Amygdala (tissue), 56 donors: ENCODE measurements at regions not wholly inside any gene's neighbourhood (a gene's known extent, or its start where the extent isn't known, plus 50 kb on each side); places are given as distances from the start of the nearest gene placed in this dataset.

Experiments used
- DNase-seq, 56 donors: peaks; one replicate each; lab custom pipeline; 2025; lab: John Stamatoyannopoulos, UW

- no peak for DNase-seq
These were observed 283.4 kb upstream of the ADRA1B start for GRCh38 chr5:159632866-159633265.

GRCh38 chr5:159638481-159638880, 277.8 kb upstream of the ADRA1B start:
- no peak for DNase-seq

GRCh38 chr5:159638954-159639559, 277.2 kb upstream of the ADRA1B start:
- no peak for DNase-seq

- no peak for DNase-seq
These were observed 276.7 kb upstream of the ADRA1B start for GRCh38 chr5:159639590-159639989.

- DNase-seq: no peak
These were observed 275.8 kb upstream of the ADRA1B start for GRCh38 chr5:159640446-159640845.

- DNase-seq: no peak
These were observed 275.4 kb upstream of the ADRA1B start for GRCh38 chr5:159640921-159641320.

- DNase-seq: no peak
These were observed 274.8 kb upstream of the ADRA1B start for GRCh38 chr5:159641371-159642039.

- no peak for DNase-seq
These were observed 273.9 kb upstream of the ADRA1B start for GRCh38 chr5:159642379-159642778.

- no peak for DNase-seq
These were observed 272.2 kb upstream of the ADRA1B start for GRCh38 chr5:159644053-159644452.

GRCh38 chr5:159645179-159645846, 271.0 kb upstream of the ADRA1B start:
- DNase-seq: no peak

GRCh38 chr5:159650803-159651202, 265.5 kb upstream of the ADRA1B start:
- DNase-seq: no peak

GRCh38 chr5:159655757-159656409, 260.4 kb upstream of the ADRA1B start:
- no peak for DNase-seq

- no peak for DNase-seq
These were observed 259.0 kb upstream of the ADRA1B start for GRCh38 chr5:159657298-159657697.

- peak in 11 of 56 donors; percentile 1 to 25 (median 4) for DNase-seq
These were observed 258.5 kb upstream of the ADRA1B start for GRCh38 chr5:159657771-159658170.

- DNase-seq: peak in 1 of 56 donors; percentile 2
These were observed 257.9 kb upstream of the ADRA1B start for GRCh38 chr5:159658266-159658925.

- no peak for DNase-seq
These were observed 255.9 kb upstream of the ADRA1B start for GRCh38 chr5:159660401-159660800.

- DNase-seq: no peak
These were observed 252.3 kb upstream of the ADRA1B start for GRCh38 chr5:159663986-159664385.

GRCh38 chr5:159667286-159667685, 249.0 kb upstream of the ADRA1B start:
- DNase-seq: no peak

- DNase-seq: no peak
These were observed 247.7 kb upstream of the ADRA1B start for GRCh38 chr5:159668556-159668955.

- no peak for DNase-seq
These were observed 246.7 kb upstream of the ADRA1B start for GRCh38 chr5:159669559-159669958.

- no peak for DNase-seq
These were observed 244.4 kb upstream of the ADRA1B start for GRCh38 chr5:159671886-159672285.
